ENCODE measurements at regions not wholly inside any gene's neighbourhood (a gene's known extent, or its start where the extent isn't known, plus 50 kb on each side); places are given as distances from the start of the nearest gene placed in this dataset.

GRCh38 chr13:89574077-89574476 is 1773.4 kb upstream of the MIR17HG start:
- H3K27me3 ChIP-seq (ENCODE audit: control insufficient read depth in 2 of 2, insufficient read depth in 2 of 2, low read length in 2 of 2) = no peaks in the 10 kb centered on the region
- no peaks in the 10 kb centered on the region for H4K20me1 ChIP-seq (replicated peaks; ENCODE audit: control insufficient read depth, insufficient read depth, low read length)
- no TSS peak for BruUV-seq (replicated peaks)
- no peak overlapping the region for H2AFZ ChIP-seq (ENCODE audit: low read depth, low read length)
- intact Hi-C loops (cut with micrococcal nuclease) = no loop called here
- H3K9me1 ChIP-seq (ENCODE audit: control insufficient read depth, insufficient read depth, low read length) = no peaks in the 10 kb centered on the region
- no peaks in the 10 kb centered on the region for H3K9me3 ChIP-seq (replicated peaks; ENCODE audit: control insufficient read depth, insufficient read depth, low read depth, low read length)
- ChIA-PET CTCF (ENCODE audit: low intra/inter-chr PET ratio) (no interaction called here), POLR2A (no interaction called here)
- no peak overlapping the region for H3K9ac ChIP-seq (ENCODE audit: insufficient read depth in 1 of 2, low read depth in 2 of 2, low read length in 2 of 2)
- H3K4me3 ChIP-seq = no peak overlapping the region
- no peak overlapping the region for H3K4me2 ChIP-seq (ENCODE audit: insufficient read depth, low read length)
- in situ Hi-C loops (cut with MboI) = no loop called here
- no peak for TF ChIP-seq TFAM (CRISPR knock-in tag; conservative IDR thresholded peaks at IDR 0.05)
- no peak for TF ChIP-seq KDM2B (CRISPR knock-in tag; IDR thresholded peaks at IDR 0.05)
- TF ChIP-seq ZNF263 (CRISPR knock-in tag; IDR thresholded peaks at IDR 0.05; ENCODE audit: borderline replicate concordance) = no peak
- TF ChIP-seq ZFP36 (IDR thresholded peaks at IDR 0.05; ENCODE audit: low read depth, low read length, partially characterized antibody) = no peak
- TF ChIP-seq SFPQ (IDR thresholded peaks at IDR 0.05; ENCODE audit: low read depth, low read length) = no peak
- TF ChIP-seq PHF21A (IDR thresholded peaks at IDR 0.05; ENCODE audit: borderline replicate concordance, low read depth) = no peak
- no peak for TF ChIP-seq MTA3 (IDR thresholded peaks at IDR 0.05; ENCODE audit: borderline replicate concordance)
- TF ChIP-seq ZBTB12 (CRISPR knock-in tag; IDR thresholded peaks at IDR 0.05) = no peak
- TF ChIP-seq HMBOX1 (IDR thresholded peaks at IDR 0.05) = no peak
- TF ChIP-seq E2F8 (IDR thresholded peaks at IDR 0.05; ENCODE audit: low read depth, partially characterized antibody) = no peak
- no peak for TF ChIP-seq SIN3B (IDR thresholded peaks at IDR 0.05; ENCODE audit: low read depth)
- TF ChIP-seq IRF2 (CRISPR knock-in tag; IDR thresholded peaks at IDR 0.05) = no peak
- no peak for TF ChIP-seq L3MBTL2 (IDR thresholded peaks at IDR 0.05)
- FAIRE-seq (no peak), DNase-seq (ENCODE audit: extremely low read depth in 1 of 4, low spot score in 3 of 4) (no peak), ATAC-seq (no peak)
- no peak overlapping the region for H3K27ac ChIP-seq (ENCODE audit: extremely low read depth, low read depth, low read length)
- H3K4me1 ChIP-seq (replicated peaks in 1 of 2; ENCODE audit: control insufficient read depth in 2 of 2, insufficient read depth in 2 of 2, low read length in 2 of 2) = no peaks in the 10 kb centered on the region
- no peaks in the 10 kb centered on the region for H3K79me2 ChIP-seq (ENCODE audit: control insufficient read depth, insufficient read depth, low read length)
- no peaks in the 10 kb centered on the region for H3K36me3 ChIP-seq (ENCODE audit: control insufficient read depth, insufficient read depth, low read length)

Data from K562 (cell line).